Ovary (tissue), 7 donors: ENCODE measurements at regions not wholly inside any gene's neighbourhood (a gene's known extent, or its start where the extent isn't known, plus 50 kb on each side); places are given as distances from the start of the nearest gene placed in this dataset.

ENCODE experiments used
- DNase-seq, 5 donors: peaks; one replicate each; pipeline ENCODE4 v3.0.0-alpha.2; 2019 to 2020
- H3K27ac ChIP-seq, 2 donors: fragments of 200-600 bp; one replicate each; pipeline versions ENCODE4 v1.5.1 to v1.8.0; 2019 to 2022
- H3K27me3 ChIP-seq: fragments of 200-600 bp; one replicate; pipeline ENCODE4 v1.8.0; 2022
- H3K36me3 ChIP-seq: fragments of 200-600 bp; sonication (generic); one replicate; pipeline ENCODE4 v1.5.1; 2019
- H3K4me1 ChIP-seq: one replicate; pipeline ENCODE4 v1.8.1; 2013; ENCODE audit warnings: mild to moderate bottlenecking, moderate library complexity; ENCODE audit not compliant: insufficient read depth
- H3K4me3 ChIP-seq: fragments of 200-600 bp; sonication (generic); one replicate; pipeline ENCODE4 v1.5.1; 2017
- H3K9me3 ChIP-seq, 2 donors: fragments of 200-600 bp in 1 of 2; sonication (generic) in 1 of 2; one replicate each; pipeline versions ENCODE4 v1.5.1 to v1.8.1; 2013 to 2019; ENCODE audit warnings: mild to moderate bottlenecking in 1 of 2, moderate library complexity in 1 of 2
- EP300 ChIP-seq: sonication (generic); formaldehyde crosslinking; IDR thresholded peaks from one replicate; pipeline ENCODE4 v1.6.1; 2017; ENCODE audit warnings: antibody characterized with exemption
- POLR2A ChIP-seq: fragments of 450-650 bp; IDR thresholded peaks from one replicate; pipeline ENCODE4 v1.6.1; 2017; ENCODE audit warnings: antibody characterized with exemption, mild to moderate bottlenecking, moderate library complexity
- WGBS, 3 donors: extraction: QIAGEN DNeasy Blood & Tissue Kit in 1 of 3; methylation state at CpG; one replicate each; pipeline versions ENCODE4 v1.1.5 to v1.1.7; 2013 to 2017; 5-methylcytosine and 5-hydroxymethylcytosine counted together
- intact Hi-C, 4 donors: fragments of 100-400 bp; cut with DNase I; formaldehyde crosslinking; loops; one replicate each; pipeline versions ENCODE4 v1.11.0 to v1.15.1; 2022 to 2023
- TF ChIP-seq, protein P1 (sequence below), 3 donors: fragments of 450-650 bp in 2 of 3; fragments of 200-600 bp in 1 of 3; IDR thresholded peaks; one replicate each; pipeline versions ENCODE4 v1.5.1 to v1.8.0; 2016 to 2022; ENCODE audit warnings: antibody characterized with exemption in 3 of 3, mild to moderate bottlenecking in 1 of 3
- donor health status: DM: no; HTN: no; CAD: no; lungs with moderate emphysema.
- donor health status: DM: no; HTN: no; CAD: no.
- donor health status: Bipolar disorder and iron deficiency.
- donor health status: DM: no; HTN: no; CAD: no.
- donor health status: DM: yes; HTN: yes; CAD: no.

DNA sequence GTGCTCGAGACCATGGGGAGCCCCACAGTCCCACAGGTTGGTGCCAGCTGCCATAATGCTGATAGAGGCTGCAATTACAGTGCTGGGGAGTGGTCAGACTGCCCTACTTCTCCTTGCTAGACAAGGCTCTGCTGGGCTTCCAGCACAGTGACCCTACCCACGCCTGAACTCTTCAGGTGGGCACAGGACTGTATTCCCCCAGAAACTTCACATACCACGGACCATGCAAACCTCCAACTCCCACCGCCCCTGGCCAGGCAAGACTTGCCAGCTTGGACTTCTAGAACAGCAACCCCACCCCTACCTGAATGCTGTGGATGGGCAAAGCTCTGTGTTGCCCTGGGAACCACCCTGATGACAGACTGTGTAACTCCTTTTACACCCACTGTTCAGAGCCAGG lies 885.3 kb downstream of the SI start:
- WGBS, 3 donors, result 70 to 78% (median 72%) methylated on average over 4 of the region's 4 CpGs
- H3K36me3 ChIP-seq, result no peaks in the 10 kb centered on the region
- no peaks in the 10 kb centered on the region for H3K27me3 ChIP-seq
- no peaks in the 10 kb centered on the region for H3K9me3 ChIP-seq
- TF ChIP-seq EP300 (no peak), POLR2A (no peak)
- TF ChIP-seq, protein P1, sequence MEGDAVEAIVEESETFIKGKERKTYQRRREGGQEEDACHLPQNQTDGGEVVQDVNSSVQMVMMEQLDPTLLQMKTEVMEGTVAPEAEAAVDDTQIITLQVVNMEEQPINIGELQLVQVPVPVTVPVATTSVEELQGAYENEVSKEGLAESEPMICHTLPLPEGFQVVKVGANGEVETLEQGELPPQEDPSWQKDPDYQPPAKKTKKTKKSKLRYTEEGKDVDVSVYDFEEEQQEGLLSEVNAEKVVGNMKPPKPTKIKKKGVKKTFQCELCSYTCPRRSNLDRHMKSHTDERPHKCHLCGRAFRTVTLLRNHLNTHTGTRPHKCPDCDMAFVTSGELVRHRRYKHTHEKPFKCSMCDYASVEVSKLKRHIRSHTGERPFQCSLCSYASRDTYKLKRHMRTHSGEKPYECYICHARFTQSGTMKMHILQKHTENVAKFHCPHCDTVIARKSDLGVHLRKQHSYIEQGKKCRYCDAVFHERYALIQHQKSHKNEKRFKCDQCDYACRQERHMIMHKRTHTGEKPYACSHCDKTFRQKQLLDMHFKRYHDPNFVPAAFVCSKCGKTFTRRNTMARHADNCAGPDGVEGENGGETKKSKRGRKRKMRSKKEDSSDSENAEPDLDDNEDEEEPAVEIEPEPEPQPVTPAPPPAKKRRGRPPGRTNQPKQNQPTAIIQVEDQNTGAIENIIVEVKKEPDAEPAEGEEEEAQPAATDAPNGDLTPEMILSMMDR (IDR thresholded peaks at IDR 0.05), result no peak
- H3K4me1 ChIP-seq, result no peaks in the 10 kb centered on the region
- H3K4me3 ChIP-seq, result no peak overlapping the region
- H3K27ac ChIP-seq, result no peak overlapping the region
- intact Hi-C loops, result no loop called here
- no peak for DNase-seq

DNA sequence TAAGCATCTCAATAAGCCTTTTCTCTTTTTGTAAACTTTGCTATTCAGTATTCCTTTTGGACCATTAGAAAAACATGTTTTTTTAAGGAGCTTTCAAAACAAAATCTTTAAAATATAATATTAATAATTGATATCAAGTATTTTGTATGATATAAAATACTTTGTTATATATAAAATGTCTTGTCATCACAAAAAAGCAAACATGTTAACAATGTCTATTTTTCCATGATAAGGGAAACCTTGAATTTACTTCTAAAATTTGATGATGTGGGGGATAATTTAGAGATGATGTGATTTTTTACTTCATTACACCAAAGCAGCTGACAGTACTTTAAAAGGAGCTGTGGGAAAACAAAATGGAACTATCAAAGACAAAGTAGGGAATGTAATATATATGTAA lies 887.7 kb downstream of the SI start:
- H3K27ac ChIP-seq, result no peak overlapping the region
- H3K9me3 ChIP-seq, result no peaks in the 10 kb centered on the region
- no peak for DNase-seq
- H3K27me3 ChIP-seq, result no peaks in the 10 kb centered on the region
- no peak overlapping the region for H3K4me3 ChIP-seq
- no peaks in the 10 kb centered on the region for H3K36me3 ChIP-seq
- no peaks in the 10 kb centered on the region for H3K4me1 ChIP-seq
- intact Hi-C loops, result no loop called here
- TF ChIP-seq EP300, result no peak
- TF ChIP-seq POLR2A, result no peak
- TF ChIP-seq, protein P1 (IDR thresholded peaks at IDR 0.05), result no peak

- Histone ChIP-seq H3K27me3 (no peaks in the 10 kb centered on the region), H3K4me3 (no peak overlapping the region), H3K27ac (no peak overlapping the region), H3K9me3 (no peaks in the 10 kb centered on the region), H3K36me3 (no peaks in the 10 kb centered on the region), H3K4me1 (no peaks in the 10 kb centered on the region)
- 82 to 87% (median 83%) methylated on average over 3 of the region's 3 CpGs for WGBS, 3 donors
- no peak for DNase-seq
- intact Hi-C loops, result no loop called here
- TF ChIP-seq, protein P1 (IDR thresholded peaks at IDR 0.05), result no peak
- TF ChIP-seq EP300, result no peak
- no peak for TF ChIP-seq POLR2A
These were observed 892.2 kb downstream of the SI start for GRCh38 chr3:164186095-164186494.

- no peak overlapping the region for H3K4me3 ChIP-seq
- intact Hi-C loops, result loop anchor here in 1 of 4 donors (10.0 kb wide), 1 partner anchor 1634 kb away; no protein-coding TSS in a partner anchor
- no peak overlapping the region for H3K27ac ChIP-seq
- no peak for DNase-seq
- TF ChIP-seq, protein P1 (IDR thresholded peaks at IDR 0.05), result no peak
- no peak for TF ChIP-seq POLR2A
- no peak for TF ChIP-seq EP300
- H3K9me3 ChIP-seq, result no peaks in the 10 kb centered on the region
- H3K36me3 ChIP-seq, result no peaks in the 10 kb centered on the region
- no peaks in the 10 kb centered on the region for H3K4me1 ChIP-seq
- 91 to 97% (median 91%) methylated on average over 10 to 26 of the region's 26 CpGs for WGBS, 3 donors
- H3K27me3 ChIP-seq, result no peaks in the 10 kb centered on the region
These were observed 899.1 kb downstream of the SI start for GRCh38 chr3:164179110-164179774.
